AG04449 (cell line): ENCODE measurements at regions not wholly inside any gene's neighbourhood (a gene's known extent, or its start where the extent isn't known, plus 50 kb on each side); places are given as distances from the start of the nearest gene placed in this dataset.
"Not testable (repeated sequence)": the region's sequence is repeated elsewhere in the genome, so short reads cannot be mapped to it uniquely, and the experiment has no call there.

ENCODE experiments used
- CTCF ChIA-PET: fragments of 350-600 bp; formaldehyde crosslinking; extraction: SDS; loops from one replicate; lab custom pipeline; 2021; ENCODE audit warnings: antibody characterized with exemption; lab: Yijun Ruan, JAX
- POLR2A ChIA-PET: fragments of 400-600, 350-600 bp; formaldehyde crosslinking; extraction: SDS; loops from one replicate; lab custom pipeline; 2020; ENCODE audit warnings: antibody characterized with exemption, inconsistent platforms; lab: Yijun Ruan, JAX
- DNase-seq: peaks from one replicate; pipeline ENCODE4 v3.0.0-alpha.2; 2010; ENCODE audit warnings: low read depth, low spot score
- H3K4me3 ChIP-seq: 2 replicates; pipeline ENCODE4 v1.5.1; 2011; ENCODE audit warnings: low read depth, mild to moderate bottlenecking, control low read depth, low read length
- TF ChIP-seq, protein P1 (sequence below): IDR thresholded peaks from one replicate; pipeline ENCODE4 v1.5.1; 2011; ENCODE audit warnings: mild to moderate bottlenecking, moderate library complexity, low read length, control low read depth, inconsistent platforms; ENCODE audit not compliant: insufficient read depth; ENCODE audit errors: missing control alignments

DNA sequence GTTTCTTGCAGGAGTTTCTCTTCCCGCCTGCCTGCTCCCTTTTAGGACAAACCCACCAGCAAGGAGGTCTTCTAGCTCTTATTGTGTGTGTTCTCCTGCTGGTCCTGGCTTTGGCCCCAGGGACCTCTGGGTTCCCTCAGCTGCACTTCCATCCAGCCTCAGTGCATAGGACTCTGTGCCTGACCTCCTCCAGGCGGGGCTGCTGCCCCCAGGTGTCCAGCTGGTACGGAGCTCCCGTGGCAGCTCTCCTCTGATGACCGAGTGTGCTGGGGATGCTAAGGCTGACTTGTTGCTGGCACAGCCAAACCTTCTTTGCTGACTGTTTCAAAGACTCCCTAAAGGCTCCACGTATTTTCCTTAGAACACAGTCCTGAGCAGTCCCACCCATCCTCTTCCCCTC lies 126.5 kb downstream of the GPCPD1 start:
- H3K4me3 ChIP-seq = no peak overlapping the region
- no peak for DNase-seq
- ChIA-PET POLR2A (no interaction called here), CTCF (interaction anchor here (1.0 kb wide), 1 partner anchor 35 kb away, joined by 5 read pairs; no protein-coding TSS in a partner anchor)
- TF ChIP-seq, protein P1, sequence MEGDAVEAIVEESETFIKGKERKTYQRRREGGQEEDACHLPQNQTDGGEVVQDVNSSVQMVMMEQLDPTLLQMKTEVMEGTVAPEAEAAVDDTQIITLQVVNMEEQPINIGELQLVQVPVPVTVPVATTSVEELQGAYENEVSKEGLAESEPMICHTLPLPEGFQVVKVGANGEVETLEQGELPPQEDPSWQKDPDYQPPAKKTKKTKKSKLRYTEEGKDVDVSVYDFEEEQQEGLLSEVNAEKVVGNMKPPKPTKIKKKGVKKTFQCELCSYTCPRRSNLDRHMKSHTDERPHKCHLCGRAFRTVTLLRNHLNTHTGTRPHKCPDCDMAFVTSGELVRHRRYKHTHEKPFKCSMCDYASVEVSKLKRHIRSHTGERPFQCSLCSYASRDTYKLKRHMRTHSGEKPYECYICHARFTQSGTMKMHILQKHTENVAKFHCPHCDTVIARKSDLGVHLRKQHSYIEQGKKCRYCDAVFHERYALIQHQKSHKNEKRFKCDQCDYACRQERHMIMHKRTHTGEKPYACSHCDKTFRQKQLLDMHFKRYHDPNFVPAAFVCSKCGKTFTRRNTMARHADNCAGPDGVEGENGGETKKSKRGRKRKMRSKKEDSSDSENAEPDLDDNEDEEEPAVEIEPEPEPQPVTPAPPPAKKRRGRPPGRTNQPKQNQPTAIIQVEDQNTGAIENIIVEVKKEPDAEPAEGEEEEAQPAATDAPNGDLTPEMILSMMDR = no peak

DNA sequence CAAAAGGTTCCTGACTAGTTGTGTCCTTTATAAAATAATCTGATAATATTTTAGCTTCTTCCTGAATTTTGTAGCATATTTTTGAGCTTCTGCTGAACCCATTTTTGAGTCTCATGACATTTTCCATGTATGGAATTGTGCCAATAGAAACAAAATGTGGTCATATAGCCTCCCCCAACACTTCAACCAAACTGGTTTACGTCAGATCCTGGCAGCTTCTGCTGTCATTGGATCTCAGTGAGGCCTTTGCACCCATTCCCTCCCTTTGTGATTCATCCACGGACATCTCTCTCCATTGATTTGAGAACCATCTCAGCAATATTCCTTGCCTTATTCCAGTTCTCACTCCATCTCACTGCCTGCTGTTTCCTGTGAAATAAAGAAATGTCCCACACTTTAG lies 128.0 kb downstream of the GPCPD1 start:
- CTCF ChIA-PET = no interaction called here
- POLR2A ChIA-PET = no interaction called here
- TF ChIP-seq, protein P1 = no peak
- H3K4me3 ChIP-seq = no peak overlapping the region
- DNase-seq = no peak

DNA sequence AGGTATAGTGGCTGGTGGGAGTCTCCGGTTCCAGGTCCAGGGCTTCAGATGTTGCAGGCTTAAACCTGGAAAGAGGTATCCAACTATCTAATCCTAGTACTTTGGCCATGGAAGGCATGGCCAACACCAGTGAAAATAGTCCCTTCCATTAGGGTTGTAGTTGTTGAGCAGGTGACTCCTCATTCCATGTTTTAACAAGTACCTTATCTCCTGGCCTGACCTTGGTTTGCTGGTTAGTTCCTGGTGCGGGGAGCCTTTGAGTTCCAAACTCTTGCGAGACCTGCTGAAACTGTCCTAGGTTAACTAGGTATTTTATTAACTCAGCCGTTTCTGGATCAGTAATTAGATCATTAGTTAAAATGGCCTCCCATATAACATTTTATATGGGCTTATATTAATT lies 128.9 kb downstream of the GPCPD1 start:
- CTCF ChIA-PET = no interaction called here
- no peak for DNase-seq
- TF ChIP-seq, protein P1 = no peak
- H3K4me3 ChIP-seq = no peak overlapping the region
- POLR2A ChIA-PET = no interaction called here

DNA sequence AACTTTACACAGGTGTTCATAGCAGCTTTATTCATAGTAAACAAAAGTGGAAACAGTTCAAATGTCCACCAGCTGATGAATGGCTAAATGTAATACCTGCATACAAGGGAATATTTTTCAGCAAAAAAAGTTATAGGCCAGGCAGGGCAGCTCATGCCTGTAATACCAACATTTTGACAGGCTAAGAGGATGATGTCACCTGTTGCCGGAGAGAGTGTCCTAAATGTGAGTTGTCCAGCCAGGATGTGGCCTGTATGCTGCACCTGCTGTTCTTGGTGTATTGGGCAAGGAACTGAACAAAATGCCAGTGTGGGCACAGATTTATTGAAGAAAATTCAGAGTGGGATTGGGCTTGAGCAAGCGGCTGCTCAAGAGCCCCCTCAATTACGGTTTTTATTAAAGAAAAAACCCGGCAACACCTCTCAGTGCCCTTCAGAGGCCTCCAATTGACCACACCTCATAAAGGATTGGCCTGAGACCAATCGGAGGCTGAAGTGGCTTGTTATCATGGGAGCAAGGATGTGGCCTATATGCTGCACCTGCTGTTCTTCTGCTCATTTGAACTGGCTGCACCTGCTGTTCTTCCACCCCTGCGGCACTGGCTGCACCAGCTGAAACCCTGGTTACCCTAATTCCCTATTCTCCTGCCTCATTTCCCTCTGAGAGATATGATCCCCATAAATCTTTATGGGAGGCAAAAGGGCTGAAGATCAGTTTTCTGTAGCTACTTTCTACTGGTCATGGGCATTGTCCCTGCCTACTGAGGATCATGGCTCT lies 129.8 kb downstream of the GPCPD1 start:
- ChIA-PET CTCF (no interaction called here), POLR2A (no interaction called here)
- H3K4me3 ChIP-seq = no peak overlapping the region
- no peak for DNase-seq
- TF ChIP-seq, protein P1 = no peak

DNA sequence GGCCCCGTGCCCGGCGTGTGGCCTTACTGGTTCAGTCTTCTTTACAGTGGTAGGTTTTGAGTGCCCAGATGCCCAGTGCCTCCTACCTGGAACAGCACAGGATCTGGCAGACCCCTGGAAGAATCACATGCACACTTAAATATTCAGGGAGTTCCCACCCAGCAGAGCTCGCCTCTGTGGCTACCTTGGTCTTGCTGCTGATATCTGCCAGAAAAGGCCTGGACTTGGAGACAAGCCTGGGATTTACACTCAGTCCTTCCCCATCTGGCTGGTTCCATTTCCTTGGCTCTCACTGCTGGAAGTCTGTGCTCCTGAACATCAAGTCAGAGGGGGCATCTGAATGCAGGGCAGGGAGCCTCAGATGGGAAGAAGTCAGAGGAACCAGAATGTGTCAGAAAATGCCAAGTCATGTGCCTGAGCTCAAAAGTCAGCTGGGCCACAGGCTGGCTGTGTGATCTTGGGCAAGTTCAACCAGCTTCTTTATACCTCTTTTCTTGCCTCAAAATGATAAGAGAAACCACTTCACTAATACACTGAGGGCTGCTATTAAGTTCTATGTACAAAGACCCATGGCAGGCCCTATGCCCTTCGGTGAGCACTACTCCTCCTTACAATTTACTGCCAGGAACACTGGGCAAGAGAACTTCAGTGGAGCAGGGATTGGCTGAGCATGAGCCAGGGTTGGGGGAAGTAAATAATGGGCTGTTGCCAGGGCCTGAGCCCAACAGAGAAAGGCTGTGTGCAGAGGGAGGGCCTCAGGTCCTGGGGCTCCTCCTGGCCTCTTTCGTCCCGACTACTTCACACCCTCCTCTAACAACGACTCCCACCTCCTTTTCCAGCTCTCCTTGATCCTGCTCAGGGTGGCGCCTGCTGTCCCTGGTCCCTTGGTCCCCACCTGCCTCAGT lies 135.9 kb downstream of the GPCPD1 start:
- TF ChIP-seq, protein P1 = no peak
- no peak for DNase-seq
- no peak overlapping the region for H3K4me3 ChIP-seq
- POLR2A ChIA-PET = no interaction called here
- CTCF ChIA-PET = no interaction called here

DNA sequence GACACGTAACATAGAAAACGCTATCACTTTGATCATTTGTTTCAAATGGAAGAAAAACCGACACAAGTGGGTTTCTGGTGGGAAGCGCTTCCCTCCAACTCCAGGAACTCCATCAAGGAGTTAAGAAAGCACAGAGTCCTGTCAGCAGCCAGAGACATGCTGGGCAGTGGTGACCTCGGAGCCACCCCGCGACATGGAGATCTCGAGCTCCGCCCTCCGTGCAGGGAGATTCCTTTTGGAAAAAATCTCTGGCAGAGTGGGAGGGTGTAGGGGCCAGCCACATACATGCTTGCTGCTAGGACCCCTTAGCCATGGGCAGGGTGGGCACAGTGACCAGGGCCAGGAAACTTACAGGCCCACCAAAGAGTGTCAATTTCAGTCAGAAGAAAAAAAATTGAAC lies 138.9 kb downstream of the GPCPD1 start:
- DNase-seq, H3K4me3 ChIP-seq, POLR2A ChIA-PET, CTCF ChIA-PET: not testable (repeated sequence)
